ENCODE measurements at regions not wholly inside any gene's neighbourhood (a gene's known extent, or its start where the extent isn't known, plus 50 kb on each side); places are given as distances from the start of the nearest gene placed in this dataset.

DNA sequence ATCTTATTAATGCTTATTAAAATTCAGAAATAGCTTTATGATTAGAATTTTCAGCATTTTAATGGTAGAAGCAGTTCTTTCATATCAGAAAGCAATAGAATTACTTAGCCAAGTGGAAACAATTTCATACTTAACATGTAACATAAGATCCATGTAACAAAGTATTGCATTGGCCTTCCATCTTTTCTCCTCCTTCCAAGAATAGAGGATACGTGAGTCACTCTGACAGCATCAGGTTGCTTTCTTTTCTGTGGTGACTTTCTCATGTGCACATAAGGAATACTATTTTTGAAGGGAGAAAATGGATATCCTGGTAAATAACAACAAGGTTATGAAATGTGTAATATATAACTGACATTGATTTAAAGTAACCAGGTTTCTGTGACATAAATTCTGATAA is 272.2 kb downstream of the ANXA1 start:
- BruUV-seq (replicated peaks): no TSS peak
- H3K9me3 ChIP-seq (ENCODE audit: insufficient read depth, low read depth): no peaks in the 10 kb centered on the region
- no peaks in the 10 kb centered on the region for H3K36me3 ChIP-seq (ENCODE audit: low read depth)
- H3K4me1 ChIP-seq (replicated peaks; ENCODE audit: insufficient read depth): no peaks in the 10 kb centered on the region
- no peaks in the 10 kb centered on the region; the same call in 1 of the 2 replicates for H4K20me1 ChIP-seq (ENCODE audit: insufficient read depth)
- no peaks in the 10 kb centered on the region for H3K79me2 ChIP-seq (ENCODE audit: low read depth)
- H3K9me2 ChIP-seq (ENCODE audit: insufficient read depth): no peaks in the 10 kb centered on the region
- no peak overlapping the region for H3K4me3 ChIP-seq
- DNase-seq: no peak
- ChIA-PET CTCF (no interaction called here), POLR2A (ENCODE audit: unreplicated experiment) (no interaction called here)
- H3F3A ChIP-seq (ENCODE audit: insufficient read depth, low read depth): no peaks in the 10 kb centered on the region
- TF ChIP-seq EZH2 (IDR thresholded peaks at IDR 0.05; ENCODE audit: low read depth) (no peak), CTCF (conservative IDR thresholded peaks at IDR 0.05) (no peak)
- no peaks in the 10 kb centered on the region for H3K27me3 ChIP-seq (ENCODE audit: insufficient read depth, low read depth)
- intact Hi-C loops (cut with micrococcal nuclease; ENCODE audit: unreplicated experiment): no loop called here
- H2AFZ ChIP-seq: no peak overlapping the region
- no peak overlapping the region for H3K27ac ChIP-seq
- no peak overlapping the region for H3K4me2 ChIP-seq

GRCh38 chr9:73426269-73426668 is 274.6 kb downstream of the ANXA1 start:
- no peaks in the 10 kb centered on the region for H3K9me2 ChIP-seq (ENCODE audit: insufficient read depth)
- no peaks in the 10 kb centered on the region for H3K9me3 ChIP-seq (ENCODE audit: insufficient read depth, low read depth)
- no peaks in the 10 kb centered on the region for H3K79me2 ChIP-seq (ENCODE audit: low read depth)
- no peak overlapping the region for H2AFZ ChIP-seq
- H3K4me1 ChIP-seq (replicated peaks; ENCODE audit: insufficient read depth): no peaks in the 10 kb centered on the region
- no peaks in the 10 kb centered on the region; the same call in 1 of the 2 replicates for H4K20me1 ChIP-seq (ENCODE audit: insufficient read depth)
- TF ChIP-seq EZH2 (IDR thresholded peaks at IDR 0.05; ENCODE audit: low read depth) (no peak), CTCF (conservative IDR thresholded peaks at IDR 0.05) (no peak)
- no peaks in the 10 kb centered on the region for H3K27me3 ChIP-seq (ENCODE audit: insufficient read depth, low read depth)
- no peaks in the 10 kb centered on the region for H3K36me3 ChIP-seq (ENCODE audit: low read depth)
- intact Hi-C loops (cut with micrococcal nuclease; ENCODE audit: unreplicated experiment): no loop called here
- no peak overlapping the region for H3K4me2 ChIP-seq
- no TSS peak for BruUV-seq (replicated peaks)
- no peaks in the 10 kb centered on the region for H3F3A ChIP-seq (ENCODE audit: insufficient read depth, low read depth)
- ChIA-PET POLR2A (ENCODE audit: unreplicated experiment) (no interaction called here), CTCF (no interaction called here)
- no peak for DNase-seq
- no peak overlapping the region for H3K27ac ChIP-seq
- no peak overlapping the region for H3K4me3 ChIP-seq

- intact Hi-C loops (cut with micrococcal nuclease; ENCODE audit: unreplicated experiment): no loop called here
- TF ChIP-seq CTCF (conservative IDR thresholded peaks at IDR 0.05): no peak
- TF ChIP-seq EZH2 (IDR thresholded peaks at IDR 0.05; ENCODE audit: low read depth): no peak
- no TSS peak for BruUV-seq (replicated peaks)
Observed at GRCh38 chr9:73434826-73435225, 283.2 kb downstream of the ANXA1 start.

More at GRCh38 chr9:73434826-73435225, 283.2 kb downstream of the ANXA1 start:
- POLR2A ChIA-PET (ENCODE audit: unreplicated experiment): no interaction called here
- H3K27ac ChIP-seq: no peak overlapping the region
- DNase-seq: no peak
- no peaks in the 10 kb centered on the region; the same call in 1 of the 2 replicates for H3K9me3 ChIP-seq (ENCODE audit: insufficient read depth, low read depth)
- H3F3A ChIP-seq (ENCODE audit: insufficient read depth, low read depth): no peaks in the 10 kb centered on the region
- H2AFZ ChIP-seq: no peak overlapping the region
- CTCF ChIA-PET: no interaction called here
- no peak overlapping the region for H3K4me2 ChIP-seq
- H4K20me1 ChIP-seq (ENCODE audit: insufficient read depth): no peaks in the 10 kb centered on the region
- H3K4me1 ChIP-seq (replicated peaks; ENCODE audit: insufficient read depth): no peaks in the 10 kb centered on the region
- no peaks in the 10 kb centered on the region for H3K9me2 ChIP-seq (ENCODE audit: insufficient read depth)
- no peaks in the 10 kb centered on the region for H3K36me3 ChIP-seq (ENCODE audit: low read depth)
- H3K4me3 ChIP-seq: no peak overlapping the region
- no peaks in the 10 kb centered on the region for H3K27me3 ChIP-seq (ENCODE audit: insufficient read depth, low read depth)
- no peaks in the 10 kb centered on the region for H3K79me2 ChIP-seq (ENCODE audit: low read depth)

All from PC-9 (cell line).